HEK293T (cell line): ENCODE measurements at regions not wholly inside any gene's neighbourhood (a gene's known extent, or its start where the extent isn't known, plus 50 kb on each side); places are given as distances from the start of the nearest gene placed in this dataset.

ENCODE experiments used
- ARNT ChIP-seq: fragments of 450-650 bp; IDR thresholded peaks from 2 replicates; pipeline ENCODE4 v1.6.1; 2017; ENCODE audit warnings: mild to moderate bottlenecking
- ELF4 ChIP-seq: fragments of 450-650 bp; IDR thresholded peaks from 2 replicates; pipeline ENCODE4 v1.6.1; 2017; ENCODE audit warnings: antibody characterized with exemption
- NFRKB ChIP-seq: fragments of 450-650 bp; IDR thresholded peaks from 2 replicates; pipeline ENCODE4 v1.6.1; 2016; ENCODE audit warnings: mild to moderate bottlenecking, moderate library complexity
- PKNOX1 ChIP-seq: fragments of 450-650 bp; IDR thresholded peaks from 2 replicates; pipeline ENCODE4 v1.6.1; 2016
- SUZ12 ChIP-seq: fragments of 450-650 bp; IDR thresholded peaks from 2 replicates; pipeline ENCODE4 v1.6.1; 2016; ENCODE audit warnings: mild to moderate bottlenecking
- TARDBP ChIP-seq: fragments of 450-650 bp; IDR thresholded peaks from 2 replicates; pipeline ENCODE4 v1.6.1; 2016
- ZNF384 ChIP-seq: fragments of 450-650 bp; IDR thresholded peaks from 2 replicates; pipeline ENCODE4 v1.6.1; 2016

- TF ChIP-seq ARNT: no peak
- no peak for TF ChIP-seq NFRKB
- TF ChIP-seq SUZ12: no peak
- no peak for TF ChIP-seq PKNOX1
- no peak for TF ChIP-seq ELF4
- no peak for TF ChIP-seq ZNF384
- TF ChIP-seq TARDBP: no peak
Measured at GRCh38 chr21:35134309-35134708, 85.2 kb upstream of the RUNX1 start.
